Fibroblast of the aortic adventitia (primary cell): ENCODE measurements at regions not wholly inside any gene's neighbourhood (a gene's known extent, or its start where the extent isn't known, plus 50 kb on each side); places are given as distances from the start of the nearest gene placed in this dataset.

Experiments used
- DNase-seq: peaks from one replicate; pipeline ENCODE4 v3.0.0-alpha.2; 2010; ENCODE audit warnings: low read depth
- H3K4me3 ChIP-seq: 2 replicates; pipeline ENCODE4 v1.5.1; 2011; ENCODE audit warnings: low read depth, mild to moderate bottlenecking, control low read depth, low read length, moderate library complexity
- CTCF ChIP-seq: IDR thresholded peaks from 2 replicates; pipeline ENCODE4 v1.5.1; 2011; ENCODE audit warnings: mild to moderate bottlenecking, low read length, control low read depth, inconsistent platforms; ENCODE audit not compliant: insufficient read depth

GRCh38 chr9:129478461-129478860 lies 142.4 kb downstream of the C9orf50 start:
- TF ChIP-seq CTCF: no peak
- DNase-seq: no peak
- no peak overlapping the region for H3K4me3 ChIP-seq

- no peak for DNase-seq
- H3K4me3 ChIP-seq: no peak overlapping the region
- peak; percentile 2 for TF ChIP-seq CTCF
Observed at GRCh38 chr9:129476821-129477611, 143.9 kb downstream of the C9orf50 start.

GRCh38 chr9:129474740-129475404 lies 146.0 kb downstream of the C9orf50 start:
- no peak overlapping the region for H3K4me3 ChIP-seq
- DNase-seq: no peak
- no peak for TF ChIP-seq CTCF

GRCh38 chr9:129473523-129474244 lies 147.2 kb downstream of the C9orf50 start:
- DNase-seq: peak; percentile 89
- no peak for TF ChIP-seq CTCF
- no peak overlapping the region for H3K4me3 ChIP-seq

GRCh38 chr9:129472651-129473102 lies 148.2 kb downstream of the C9orf50 start:
- no peak overlapping the region for H3K4me3 ChIP-seq
- DNase-seq: no peak
- TF ChIP-seq CTCF: no peak

- DNase-seq: no peak
- TF ChIP-seq CTCF: no peak
- no peak overlapping the region for H3K4me3 ChIP-seq
Observed at GRCh38 chr9:129471201-129472019, 149.5 kb downstream of the C9orf50 start.
